ENCODE measurements at regions not wholly inside any gene's neighbourhood (a gene's known extent, or its start where the extent isn't known, plus 50 kb on each side); places are given as distances from the start of the nearest gene placed in this dataset.

DNA sequence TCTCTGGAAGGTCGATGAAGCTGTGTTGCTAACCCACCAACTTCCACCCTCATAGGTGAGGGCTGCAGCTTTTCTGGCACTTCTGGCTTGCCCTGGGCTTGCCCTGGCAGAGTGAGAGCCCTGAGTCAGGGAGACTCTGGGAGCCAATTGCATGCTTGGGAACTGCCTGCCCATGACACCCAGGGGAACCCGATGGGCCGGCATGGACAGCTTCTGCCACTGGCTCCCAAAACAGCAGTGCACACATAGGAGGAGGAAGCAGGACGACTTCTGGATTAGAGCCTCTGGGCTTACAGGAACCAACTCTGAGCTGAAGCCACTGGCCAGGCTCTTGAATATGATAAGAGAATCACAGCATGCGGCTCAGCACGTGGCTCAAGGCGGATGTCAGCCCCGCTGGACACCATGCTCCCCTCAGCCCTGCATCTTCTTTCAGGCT is 135.2 kb upstream of the UNC5B start:
- TF ChIP-seq SIN3A (IDR thresholded peaks at IDR 0.05; ENCODE audit: borderline replicate concordance, insufficient read depth, low read length) (no peak), POLR2AphosphoS5 (IDR thresholded peaks at IDR 0.05; ENCODE audit: low read depth, low read length) (no peak)
- TF ChIP-seq, protein P1, sequence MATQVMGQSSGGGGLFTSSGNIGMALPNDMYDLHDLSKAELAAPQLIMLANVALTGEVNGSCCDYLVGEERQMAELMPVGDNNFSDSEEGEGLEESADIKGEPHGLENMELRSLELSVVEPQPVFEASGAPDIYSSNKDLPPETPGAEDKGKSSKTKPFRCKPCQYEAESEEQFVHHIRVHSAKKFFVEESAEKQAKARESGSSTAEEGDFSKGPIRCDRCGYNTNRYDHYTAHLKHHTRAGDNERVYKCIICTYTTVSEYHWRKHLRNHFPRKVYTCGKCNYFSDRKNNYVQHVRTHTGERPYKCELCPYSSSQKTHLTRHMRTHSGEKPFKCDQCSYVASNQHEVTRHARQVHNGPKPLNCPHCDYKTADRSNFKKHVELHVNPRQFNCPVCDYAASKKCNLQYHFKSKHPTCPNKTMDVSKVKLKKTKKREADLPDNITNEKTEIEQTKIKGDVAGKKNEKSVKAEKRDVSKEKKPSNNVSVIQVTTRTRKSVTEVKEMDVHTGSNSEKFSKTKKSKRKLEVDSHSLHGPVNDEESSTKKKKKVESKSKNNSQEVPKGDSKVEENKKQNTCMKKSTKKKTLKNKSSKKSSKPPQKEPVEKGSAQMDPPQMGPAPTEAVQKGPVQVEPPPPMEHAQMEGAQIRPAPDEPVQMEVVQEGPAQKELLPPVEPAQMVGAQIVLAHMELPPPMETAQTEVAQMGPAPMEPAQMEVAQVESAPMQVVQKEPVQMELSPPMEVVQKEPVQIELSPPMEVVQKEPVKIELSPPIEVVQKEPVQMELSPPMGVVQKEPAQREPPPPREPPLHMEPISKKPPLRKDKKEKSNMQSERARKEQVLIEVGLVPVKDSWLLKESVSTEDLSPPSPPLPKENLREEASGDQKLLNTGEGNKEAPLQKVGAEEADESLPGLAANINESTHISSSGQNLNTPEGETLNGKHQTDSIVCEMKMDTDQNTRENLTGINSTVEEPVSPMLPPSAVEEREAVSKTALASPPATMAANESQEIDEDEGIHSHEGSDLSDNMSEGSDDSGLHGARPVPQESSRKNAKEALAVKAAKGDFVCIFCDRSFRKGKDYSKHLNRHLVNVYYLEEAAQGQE (IDR thresholded peaks at IDR 0.05; ENCODE audit: insufficient read depth in 1 of 2, low read depth in 2 of 2, low read length in 2 of 2), result no peak

Data from PFSK-1 (cell line).